ENCODE measurements at regions not wholly inside any gene's neighbourhood (a gene's known extent, or its start where the extent isn't known, plus 50 kb on each side); places are given as distances from the start of the nearest gene placed in this dataset.

DNA sequence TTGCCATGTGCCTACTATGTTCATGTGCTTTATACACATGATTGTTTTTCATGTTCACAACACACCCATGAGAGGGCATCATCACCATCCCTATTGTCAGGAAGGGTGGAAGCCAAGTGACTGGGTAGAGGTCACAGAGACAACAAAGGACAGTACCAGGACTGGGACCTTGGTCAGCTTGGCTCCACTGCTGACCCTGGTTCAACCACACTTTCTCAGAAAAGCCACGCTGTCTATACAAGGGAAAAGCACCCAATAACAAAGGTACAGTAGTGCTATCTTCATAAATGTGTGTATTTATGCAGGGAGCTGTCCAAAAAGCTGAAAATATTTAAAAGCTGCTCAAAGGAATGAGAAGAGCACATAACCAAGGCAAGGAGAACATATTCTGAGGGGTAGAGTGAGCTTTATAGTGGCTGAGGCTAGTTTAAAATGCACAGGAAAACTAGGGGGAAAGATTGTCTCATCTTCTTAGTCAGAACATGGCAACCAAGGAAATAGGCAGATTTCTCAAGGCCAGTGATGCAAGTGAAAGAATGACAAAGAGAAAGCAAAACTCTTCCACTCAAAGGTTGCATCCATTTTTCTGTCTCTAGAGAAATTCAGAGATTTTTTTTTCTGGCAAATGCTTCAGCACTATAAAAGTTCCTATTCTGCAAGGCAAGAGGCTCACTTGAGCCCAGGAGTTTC lies 415.0 kb downstream of the FOXO1 start:
- DNase-seq (ENCODE audit: low read depth) = no peak
- TF ChIP-seq, protein P1, sequence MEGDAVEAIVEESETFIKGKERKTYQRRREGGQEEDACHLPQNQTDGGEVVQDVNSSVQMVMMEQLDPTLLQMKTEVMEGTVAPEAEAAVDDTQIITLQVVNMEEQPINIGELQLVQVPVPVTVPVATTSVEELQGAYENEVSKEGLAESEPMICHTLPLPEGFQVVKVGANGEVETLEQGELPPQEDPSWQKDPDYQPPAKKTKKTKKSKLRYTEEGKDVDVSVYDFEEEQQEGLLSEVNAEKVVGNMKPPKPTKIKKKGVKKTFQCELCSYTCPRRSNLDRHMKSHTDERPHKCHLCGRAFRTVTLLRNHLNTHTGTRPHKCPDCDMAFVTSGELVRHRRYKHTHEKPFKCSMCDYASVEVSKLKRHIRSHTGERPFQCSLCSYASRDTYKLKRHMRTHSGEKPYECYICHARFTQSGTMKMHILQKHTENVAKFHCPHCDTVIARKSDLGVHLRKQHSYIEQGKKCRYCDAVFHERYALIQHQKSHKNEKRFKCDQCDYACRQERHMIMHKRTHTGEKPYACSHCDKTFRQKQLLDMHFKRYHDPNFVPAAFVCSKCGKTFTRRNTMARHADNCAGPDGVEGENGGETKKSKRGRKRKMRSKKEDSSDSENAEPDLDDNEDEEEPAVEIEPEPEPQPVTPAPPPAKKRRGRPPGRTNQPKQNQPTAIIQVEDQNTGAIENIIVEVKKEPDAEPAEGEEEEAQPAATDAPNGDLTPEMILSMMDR (IDR thresholded peaks at IDR 0.05; ENCODE audit: insufficient read depth, low read depth, low read length) = no peak
- no peak overlapping the region for H3K4me3 ChIP-seq (ENCODE audit: low read depth, low read length)
- H3K27me3 ChIP-seq (ENCODE audit: control insufficient read depth, insufficient read depth, low read length) = no peaks in the 10 kb centered on the region
- CTCF ChIA-PET = interaction anchor here (0.5 kb wide), 1 partner anchor 339 kb away, joined by 3 read pairs; no protein-coding TSS in a partner anchor
- POLR2A ChIA-PET = interaction anchor here (0.7 kb wide), 1 partner anchor 1214 kb away, joined by 3 read pairs; no protein-coding TSS in a partner anchor
- no peaks in the 10 kb centered on the region for H3K36me3 ChIP-seq (ENCODE audit: control insufficient read depth, insufficient read depth, low read length)

DNA sequence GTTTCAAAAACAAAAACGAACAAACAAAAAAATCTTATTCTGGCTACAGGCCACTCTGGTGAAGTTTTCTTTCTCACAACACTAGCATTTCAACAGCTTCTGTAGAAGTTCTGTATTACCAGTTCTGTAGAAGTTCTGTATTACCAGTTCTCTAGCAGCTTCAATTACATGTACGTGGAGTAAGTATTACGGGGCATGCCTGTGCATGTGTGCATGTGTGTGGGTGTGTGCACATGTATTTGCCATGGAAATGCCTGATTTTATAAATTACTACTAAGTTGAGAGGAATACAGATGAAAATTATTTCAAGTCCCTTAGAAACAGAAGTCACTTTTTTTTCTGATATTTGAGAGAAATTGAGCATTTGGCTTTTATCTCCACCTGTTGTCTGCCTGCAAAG lies 414.2 kb downstream of the FOXO1 start:
- ChIA-PET POLR2A (interaction anchor here (0.5 kb wide), 1 partner anchor 416 kb away, joined by 4 read pairs; no protein-coding TSS in a partner anchor), CTCF (no interaction called here)
- H3K36me3 ChIP-seq (ENCODE audit: control insufficient read depth, insufficient read depth, low read length) = no peaks in the 10 kb centered on the region
- H3K27me3 ChIP-seq (ENCODE audit: control insufficient read depth, insufficient read depth, low read length) = no peaks in the 10 kb centered on the region
- no peak overlapping the region for H3K4me3 ChIP-seq (ENCODE audit: low read depth, low read length)
- TF ChIP-seq, protein P1 (IDR thresholded peaks at IDR 0.05; ENCODE audit: insufficient read depth, low read depth, low read length) = no peak
- no peak for DNase-seq (ENCODE audit: low read depth)

DNA sequence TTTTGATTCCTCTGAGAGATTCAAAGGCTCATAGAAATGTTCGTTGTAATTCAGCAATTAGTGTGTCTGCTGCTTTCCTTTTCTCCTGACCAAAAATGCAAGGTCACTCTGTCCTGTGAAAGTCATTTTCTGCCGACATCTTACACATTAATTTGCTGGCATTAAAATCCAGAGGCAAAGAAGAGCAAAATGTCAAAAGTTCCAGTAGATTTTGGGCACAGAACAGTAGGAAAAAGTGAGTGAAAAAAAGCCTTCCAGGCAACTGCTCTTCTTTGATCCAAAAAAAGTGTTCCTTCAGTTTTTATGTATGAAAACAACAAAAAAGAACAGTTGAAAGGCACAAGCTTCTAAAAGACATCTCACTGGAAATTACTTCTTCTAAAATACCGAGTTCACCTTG lies 413.8 kb downstream of the FOXO1 start:
- Histone ChIP-seq H3K27me3 (ENCODE audit: control insufficient read depth, insufficient read depth, low read length) (peaks cover 2% of the 10 kb centered on the region; the same call in 1 of the 2 replicates), H3K4me3 (ENCODE audit: low read depth, low read length) (no peak overlapping the region), H3K36me3 (ENCODE audit: control insufficient read depth, insufficient read depth, low read length) (no peaks in the 10 kb centered on the region)
- DNase-seq (ENCODE audit: low read depth) = no peak
- TF ChIP-seq, protein P1 (IDR thresholded peaks at IDR 0.05; ENCODE audit: insufficient read depth, low read depth, low read length) = no peak
- CTCF ChIA-PET = no interaction called here
- POLR2A ChIA-PET = interaction anchor here (0.5 kb wide), 1 partner anchor 415 kb away, joined by 4 read pairs; no protein-coding TSS in a partner anchor

DNA sequence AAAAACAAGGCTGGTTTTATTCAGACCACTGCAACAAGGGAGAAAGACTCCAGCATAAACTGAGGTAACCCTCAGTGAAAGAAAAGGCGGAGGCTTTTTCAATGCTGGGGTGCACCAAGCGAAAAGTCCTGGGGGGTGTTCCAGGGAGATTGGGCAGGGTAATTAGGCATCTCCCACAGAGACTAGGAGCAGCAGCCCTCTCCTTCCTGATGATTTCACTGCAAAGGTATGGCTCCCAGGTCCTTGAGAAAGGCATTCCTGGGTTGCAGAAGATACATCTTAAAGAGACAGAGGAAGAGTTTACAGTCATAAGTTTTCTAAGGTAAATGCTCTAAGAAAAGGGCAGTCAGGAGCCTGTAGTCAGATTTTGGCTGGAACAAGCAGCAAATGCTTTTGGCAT lies 412.0 kb downstream of the FOXO1 start:
- TF ChIP-seq, protein P1 (IDR thresholded peaks at IDR 0.05; ENCODE audit: insufficient read depth, low read depth, low read length) = no peak
- ChIA-PET CTCF (interaction anchor here (1.3 kb wide), 1 partner anchor 185 kb away, joined by 3 read pairs; no protein-coding TSS in a partner anchor), POLR2A (no interaction called here)
- Histone ChIP-seq H3K4me3 (ENCODE audit: low read depth, low read length) (no peak overlapping the region), H3K27me3 (ENCODE audit: control insufficient read depth, insufficient read depth, low read length) (peaks cover 3% of the 10 kb centered on the region; the same call in 1 of the 2 replicates), H3K36me3 (ENCODE audit: control insufficient read depth, insufficient read depth, low read length) (no peaks in the 10 kb centered on the region)
- DNase-seq (ENCODE audit: low read depth) = no peak

DNA sequence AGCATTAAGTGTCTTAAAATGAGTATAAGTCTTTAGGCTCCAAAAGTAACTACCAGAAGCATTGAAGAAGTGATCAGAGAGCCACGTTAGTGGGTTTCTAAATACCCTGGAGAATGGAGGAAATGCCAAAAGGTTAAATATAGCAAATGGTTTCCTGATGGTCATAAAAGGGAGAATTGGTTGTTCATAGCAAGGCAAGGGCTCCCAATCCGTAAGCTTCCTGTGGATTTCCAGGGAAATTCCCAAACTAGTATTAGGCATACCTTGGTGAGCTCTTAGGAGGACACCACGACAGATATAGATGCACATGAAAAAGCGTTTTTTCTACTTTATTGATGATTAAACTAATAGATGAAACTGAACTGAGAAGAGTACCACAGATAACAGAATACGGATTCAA lies 410.9 kb downstream of the FOXO1 start:
- Histone ChIP-seq H3K4me3 (ENCODE audit: low read depth, low read length) (no peak overlapping the region), H3K36me3 (ENCODE audit: control insufficient read depth, insufficient read depth, low read length) (no peaks in the 10 kb centered on the region), H3K27me3 (ENCODE audit: control insufficient read depth, insufficient read depth, low read length) (peaks cover 3% of the 10 kb centered on the region; the same call in 1 of the 2 replicates)
- TF ChIP-seq, protein P1 (IDR thresholded peaks at IDR 0.05; ENCODE audit: insufficient read depth, low read depth, low read length) = no peak
- ChIA-PET CTCF (interaction anchor here (0.7 kb wide), 1 partner anchor 260 kb away, joined by 3 read pairs; no protein-coding TSS in a partner anchor), POLR2A (no interaction called here)
- no peak for DNase-seq (ENCODE audit: low read depth)
